Mesothelial cell of epicardium (in vitro differentiated cells): ENCODE measurements at regions not wholly inside any gene's neighbourhood (a gene's known extent, or its start where the extent isn't known, plus 50 kb on each side); places are given as distances from the start of the nearest gene placed in this dataset.

Experiments
- DNase-seq, 2 experiments: peaks; one replicate each; pipeline ENCODE4 v3.0.0; 2021; ENCODE audit warnings: low spot score in 2 of 2; ENCODE audit not compliant: unreplicated experiment in 2 of 2
- H3K27ac Mint-ChIP-seq: 2 replicates; pipeline ENCODE4 v1.8.0; 2021; ENCODE audit warnings: mixed read lengths
- H3K27me3 Mint-ChIP-seq: 2 replicates; pipeline ENCODE4 v1.8.0; 2021; ENCODE audit warnings: low read depth, mixed read lengths
- H3K36me3 Mint-ChIP-seq: 2 replicates; pipeline ENCODE4 v1.8.0; 2021; ENCODE audit warnings: mixed read lengths
- H3K4me1 Mint-ChIP-seq: 2 replicates; pipeline ENCODE4 v1.8.0; 2021; ENCODE audit warnings: mixed read lengths
- H3K4me3 Mint-ChIP-seq: 2 replicates; pipeline ENCODE4 v1.8.0; 2021; ENCODE audit warnings: mild to moderate bottlenecking, moderate library complexity, mixed read lengths
- H3K9me3 Mint-ChIP-seq: 2 replicates; pipeline ENCODE4 v1.8.0; 2021; ENCODE audit warnings: mixed read lengths
- CTCF ChIP-seq: fragments of 200-600 bp; sonication (generic); IDR thresholded peaks from one replicate; pipeline ENCODE4 v1.5.0; 2021; ENCODE audit warnings: antibody characterized with exemption; ENCODE audit not compliant: unreplicated experiment

- Mint-ChIP-seq H3K9me3 (peaks cover 5% of the 10 kb centered on the region), H3K4me3 (no peak overlapping the region), H3K4me1 (peaks cover 1% of the 10 kb centered on the region), H3K27me3 (no peaks in the 10 kb centered on the region), H3K27ac (no peak overlapping the region), H3K36me3 (no peaks in the 10 kb centered on the region)
- TF ChIP-seq CTCF: no peak
- no peak for DNase-seq
These were observed 65.1 kb downstream of the RRM2 start for GRCh38 chr2:10187661-10188060.

- Mint-ChIP-seq H3K4me3 (no peak overlapping the region), H3K27ac (no peak overlapping the region), H3K27me3 (no peaks in the 10 kb centered on the region), H3K36me3 (no peaks in the 10 kb centered on the region), H3K4me1 (peaks cover 7% of the 10 kb centered on the region), H3K9me3 (peaks cover 5% of the 10 kb centered on the region)
- peak; percentile 20 for TF ChIP-seq CTCF
- DNase-seq: no peak
These were observed 65.7 kb downstream of the RRM2 start for GRCh38 chr2:10188211-10188610.

GRCh38 chr2:10188729-10189305 lies 66.3 kb downstream of the RRM2 start:
- Mint-ChIP-seq H3K36me3 (no peaks in the 10 kb centered on the region), H3K4me1 (peaks cover 13% of the 10 kb centered on the region), H3K9me3 (peaks cover 5% of the 10 kb centered on the region), H3K27ac (no peak overlapping the region), H3K4me3 (no peak overlapping the region), H3K27me3 (no peaks in the 10 kb centered on the region)
- no peak for DNase-seq
- no peak for TF ChIP-seq CTCF

GRCh38 chr2:10190255-10190654 lies 67.7 kb downstream of the RRM2 start:
- no peak for TF ChIP-seq CTCF
- Mint-ChIP-seq H3K9me3 (peaks cover 5% of the 10 kb centered on the region), H3K36me3 (no peaks in the 10 kb centered on the region), H3K27me3 (no peaks in the 10 kb centered on the region), H3K4me3 (no peak overlapping the region), H3K4me1 (peaks cover 15% of the 10 kb centered on the region), H3K27ac (no peak overlapping the region)
- DNase-seq: no peak

GRCh38 chr2:10190737-10191532 lies 68.4 kb downstream of the RRM2 start:
- no peak overlapping the region for H3K4me3 Mint-ChIP-seq
- no peaks in the 10 kb centered on the region for H3K36me3 Mint-ChIP-seq
- H3K4me1 Mint-ChIP-seq: peaks cover 15% of the 10 kb centered on the region
- peaks cover 5% of the 10 kb centered on the region for H3K9me3 Mint-ChIP-seq
- no peak for DNase-seq
- H3K27me3 Mint-ChIP-seq: no peaks in the 10 kb centered on the region
- no peak overlapping the region for H3K27ac Mint-ChIP-seq
- TF ChIP-seq CTCF: no peak
